Omental fat pad (tissue), 3 donors: ENCODE measurements at regions not wholly inside any gene's neighbourhood (a gene's known extent, or its start where the extent isn't known, plus 50 kb on each side); places are given as distances from the start of the nearest gene placed in this dataset.

Source experiments
- ATAC-seq: fragments of 150-250 bp; one replicate; pipeline ENCODE4 v1.9.1; 2016; ENCODE audit warnings: mild to moderate bottlenecking, moderate library complexity; ENCODE audit not compliant: low FRiP score
- DNase-seq: peaks from one replicate; pipeline ENCODE4 v3.0.0-alpha.2; 2019; ENCODE audit warnings: low spot score
- TF ChIP-seq, protein P1 (sequence below), 3 donors: fragments of 450-650 bp; IDR thresholded peaks; one replicate each; pipeline ENCODE4 v1.5.1; 2016 to 2017; ENCODE audit warnings: antibody characterized with exemption in 3 of 3, mild to moderate bottlenecking in 3 of 3, moderate library complexity in 2 of 3

GRCh38 chr7:52928591-52928990, 106.8 kb upstream of the POM121L12 start:
- ATAC-seq, result no peak
- TF ChIP-seq, protein P1, sequence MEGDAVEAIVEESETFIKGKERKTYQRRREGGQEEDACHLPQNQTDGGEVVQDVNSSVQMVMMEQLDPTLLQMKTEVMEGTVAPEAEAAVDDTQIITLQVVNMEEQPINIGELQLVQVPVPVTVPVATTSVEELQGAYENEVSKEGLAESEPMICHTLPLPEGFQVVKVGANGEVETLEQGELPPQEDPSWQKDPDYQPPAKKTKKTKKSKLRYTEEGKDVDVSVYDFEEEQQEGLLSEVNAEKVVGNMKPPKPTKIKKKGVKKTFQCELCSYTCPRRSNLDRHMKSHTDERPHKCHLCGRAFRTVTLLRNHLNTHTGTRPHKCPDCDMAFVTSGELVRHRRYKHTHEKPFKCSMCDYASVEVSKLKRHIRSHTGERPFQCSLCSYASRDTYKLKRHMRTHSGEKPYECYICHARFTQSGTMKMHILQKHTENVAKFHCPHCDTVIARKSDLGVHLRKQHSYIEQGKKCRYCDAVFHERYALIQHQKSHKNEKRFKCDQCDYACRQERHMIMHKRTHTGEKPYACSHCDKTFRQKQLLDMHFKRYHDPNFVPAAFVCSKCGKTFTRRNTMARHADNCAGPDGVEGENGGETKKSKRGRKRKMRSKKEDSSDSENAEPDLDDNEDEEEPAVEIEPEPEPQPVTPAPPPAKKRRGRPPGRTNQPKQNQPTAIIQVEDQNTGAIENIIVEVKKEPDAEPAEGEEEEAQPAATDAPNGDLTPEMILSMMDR (IDR thresholded peaks at IDR 0.05), result no peak
- DNase-seq, result no peak

GRCh38 chr7:52925332-52925731, 110.1 kb upstream of the POM121L12 start:
- TF ChIP-seq, protein P1 (IDR thresholded peaks at IDR 0.05), result no peak
- DNase-seq (no peak), ATAC-seq (no peak)

DNA sequence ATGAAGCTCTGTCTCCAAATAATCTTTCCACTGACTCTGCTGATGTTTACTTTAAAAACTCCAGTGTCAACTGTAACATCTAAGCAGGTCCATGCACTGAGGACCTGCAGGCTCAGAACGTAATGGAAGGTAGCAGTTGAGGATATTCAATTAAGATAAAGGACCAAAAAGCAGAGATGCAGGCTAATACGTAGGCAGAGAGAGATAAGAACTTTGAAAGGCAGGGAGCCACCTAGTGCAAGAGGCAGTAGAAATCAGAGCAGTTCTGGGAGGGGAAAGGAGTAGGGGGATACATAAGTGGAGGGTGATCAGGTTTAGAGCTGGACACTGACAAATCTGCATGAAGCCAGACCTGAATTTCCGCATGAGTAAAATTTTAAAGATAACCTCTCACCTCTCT, 114.5 kb upstream of the POM121L12 start:
- no peak for ATAC-seq
- no peak for DNase-seq
- TF ChIP-seq, protein P1 (IDR thresholded peaks at IDR 0.05), result no peak

- no peak for ATAC-seq
- TF ChIP-seq, protein P1 (IDR thresholded peaks at IDR 0.05), result no peak
- no peak for DNase-seq
Measured at GRCh38 chr7:52917982-52918578, 117.4 kb upstream of the POM121L12 start.

GRCh38 chr7:52911795-52912194, 123.6 kb upstream of the POM121L12 start:
- no peak for ATAC-seq
- TF ChIP-seq, protein P1 (IDR thresholded peaks at IDR 0.05), result no peak
- DNase-seq, result no peak

GRCh38 chr7:52911326-52911725, 124.1 kb upstream of the POM121L12 start:
- no peak for ATAC-seq
- no peak for DNase-seq

DNA sequence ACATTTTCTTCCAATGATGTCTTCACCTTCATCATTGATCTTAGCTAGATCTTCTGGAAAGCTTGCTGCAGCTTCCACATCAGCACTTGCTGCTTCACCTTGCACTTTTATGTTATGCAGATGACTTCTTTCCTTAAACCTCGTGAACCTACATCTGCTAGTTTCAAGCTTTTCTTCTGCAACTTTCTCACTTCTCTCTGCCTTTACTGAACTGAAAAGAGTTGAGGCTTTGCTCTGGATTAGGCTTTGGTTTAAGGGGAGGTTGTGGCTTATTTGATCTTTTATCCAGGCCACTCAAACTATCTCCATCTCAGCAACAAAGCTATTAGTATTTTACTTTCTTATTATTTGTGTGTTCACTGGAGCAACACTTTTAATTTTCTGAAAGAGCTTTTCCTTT, 125.5 kb upstream of the POM121L12 start:
- no peak for ATAC-seq
- DNase-seq, result no peak
- TF ChIP-seq, protein P1 (IDR thresholded peaks at IDR 0.05), result no peak

More at GRCh38 chr7:52911326-52911725, 124.1 kb upstream of the POM121L12 start:
- TF ChIP-seq, protein P1 (IDR thresholded peaks at IDR 0.05), result no peak
